ENCODE measurements at regions not wholly inside any gene's neighbourhood (a gene's known extent, or its start where the extent isn't known, plus 50 kb on each side); places are given as distances from the start of the nearest gene placed in this dataset.

DNA sequence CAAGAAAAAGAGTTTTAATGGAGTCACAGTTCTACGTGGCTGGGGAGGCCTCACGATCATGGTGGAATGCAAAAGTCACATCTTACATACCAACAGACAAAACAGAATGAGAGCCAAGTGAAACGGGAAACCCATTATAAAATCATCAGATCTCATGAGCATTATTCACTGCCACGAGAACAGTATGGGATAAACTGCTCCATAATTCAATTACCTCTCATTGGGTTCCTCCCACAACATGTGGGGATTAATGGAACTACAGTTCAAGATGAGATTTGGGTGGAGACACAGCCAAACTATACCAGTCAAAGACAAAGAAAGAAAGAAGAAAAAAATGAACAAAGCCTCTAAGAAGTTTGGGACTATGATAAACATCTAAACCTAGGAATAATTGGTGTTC, 158.9 kb downstream of the GC start:
- Histone ChIP-seq H3K27ac (no peak overlapping the region), H3K27me3 (replicated peaks) (no peaks in the 10 kb centered on the region), H3K4me3 (ENCODE audit: low read depth, low read length) (no peak overlapping the region), H3K36me3 (replicated peaks) (no peaks in the 10 kb centered on the region)
- DNase-seq: no peak
- in situ Hi-C loops (cut with HindIII; ENCODE audit: low pct_ligation_motif_present, low sequenced_read_pairs): no loop called here
- TF ChIP-seq, protein P1, sequence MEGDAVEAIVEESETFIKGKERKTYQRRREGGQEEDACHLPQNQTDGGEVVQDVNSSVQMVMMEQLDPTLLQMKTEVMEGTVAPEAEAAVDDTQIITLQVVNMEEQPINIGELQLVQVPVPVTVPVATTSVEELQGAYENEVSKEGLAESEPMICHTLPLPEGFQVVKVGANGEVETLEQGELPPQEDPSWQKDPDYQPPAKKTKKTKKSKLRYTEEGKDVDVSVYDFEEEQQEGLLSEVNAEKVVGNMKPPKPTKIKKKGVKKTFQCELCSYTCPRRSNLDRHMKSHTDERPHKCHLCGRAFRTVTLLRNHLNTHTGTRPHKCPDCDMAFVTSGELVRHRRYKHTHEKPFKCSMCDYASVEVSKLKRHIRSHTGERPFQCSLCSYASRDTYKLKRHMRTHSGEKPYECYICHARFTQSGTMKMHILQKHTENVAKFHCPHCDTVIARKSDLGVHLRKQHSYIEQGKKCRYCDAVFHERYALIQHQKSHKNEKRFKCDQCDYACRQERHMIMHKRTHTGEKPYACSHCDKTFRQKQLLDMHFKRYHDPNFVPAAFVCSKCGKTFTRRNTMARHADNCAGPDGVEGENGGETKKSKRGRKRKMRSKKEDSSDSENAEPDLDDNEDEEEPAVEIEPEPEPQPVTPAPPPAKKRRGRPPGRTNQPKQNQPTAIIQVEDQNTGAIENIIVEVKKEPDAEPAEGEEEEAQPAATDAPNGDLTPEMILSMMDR (IDR thresholded peaks at IDR 0.05; ENCODE audit: low read depth, low read length, missing control alignments): no peak
